ENCODE measurements at regions not wholly inside any gene's neighbourhood (a gene's known extent, or its start where the extent isn't known, plus 50 kb on each side); places are given as distances from the start of the nearest gene placed in this dataset.

GRCh38 chr2:16285813-16286510 is 345.6 kb downstream of the MYCN start:
- TF ChIP-seq CTCF (IDR thresholded peaks at IDR 0.05; ENCODE audit: insufficient read depth, low read depth, low read length): no peak

GRCh38 chr2:16284941-16285625 is 344.7 kb downstream of the MYCN start:
- DNase-seq (ENCODE audit: low read depth): no peak
- no peak overlapping the region for H3K4me3 ChIP-seq (ENCODE audit: low read depth, low read length)
- TF ChIP-seq CTCF (IDR thresholded peaks at IDR 0.05; ENCODE audit: insufficient read depth, low read depth, low read length): no peak

More at GRCh38 chr2:16285813-16286510, 345.6 kb downstream of the MYCN start:
- no peak for DNase-seq (ENCODE audit: low read depth)
- H3K4me3 ChIP-seq (ENCODE audit: low read depth, low read length): no peak overlapping the region

- H3K4me3 ChIP-seq (ENCODE audit: low read depth, low read length): no peak overlapping the region
- TF ChIP-seq CTCF (IDR thresholded peaks at IDR 0.05; ENCODE audit: insufficient read depth, low read depth, low read length): no peak
- DNase-seq (ENCODE audit: low read depth): no peak
These were observed 342.9 kb downstream of the MYCN start for GRCh38 chr2:16283071-16283850.

- H3K4me3 ChIP-seq (ENCODE audit: low read depth, low read length): no peak overlapping the region
- no peak for TF ChIP-seq CTCF (IDR thresholded peaks at IDR 0.05; ENCODE audit: insufficient read depth, low read depth, low read length)
- DNase-seq (ENCODE audit: low read depth): no peak
These were observed 342.2 kb downstream of the MYCN start for GRCh38 chr2:16282511-16282910.

GRCh38 chr2:16281451-16282335 is 341.3 kb downstream of the MYCN start:
- TF ChIP-seq CTCF (IDR thresholded peaks at IDR 0.05; ENCODE audit: insufficient read depth, low read depth, low read length): no peak
- peak; percentile 2 for DNase-seq (ENCODE audit: low read depth)
- no peak overlapping the region for H3K4me3 ChIP-seq (ENCODE audit: low read depth, low read length)

GRCh38 chr2:16280081-16280480 is 339.7 kb downstream of the MYCN start:
- no peak for TF ChIP-seq CTCF (IDR thresholded peaks at IDR 0.05; ENCODE audit: insufficient read depth, low read depth, low read length)
- no peak for DNase-seq (ENCODE audit: low read depth)
- H3K4me3 ChIP-seq (ENCODE audit: low read depth, low read length): no peak overlapping the region
